NCI-H82 treated with DMSO at 0.1 percent for 48 hours (cell line): ENCODE measurements at regions not wholly inside any gene's neighbourhood (a gene's known extent, or its start where the extent isn't known, plus 50 kb on each side); places are given as distances from the start of the nearest gene placed in this dataset.
"Not testable (repeated sequence)": the region's sequence is repeated elsewhere in the genome, so short reads cannot be mapped to it uniquely, and the experiment has no call there.

Experiments used
- DNase-seq: peaks from one replicate; lab custom pipeline; 2025; ENCODE audit not compliant: unreplicated experiment; lab: John Stamatoyannopoulos, UW

DNA sequence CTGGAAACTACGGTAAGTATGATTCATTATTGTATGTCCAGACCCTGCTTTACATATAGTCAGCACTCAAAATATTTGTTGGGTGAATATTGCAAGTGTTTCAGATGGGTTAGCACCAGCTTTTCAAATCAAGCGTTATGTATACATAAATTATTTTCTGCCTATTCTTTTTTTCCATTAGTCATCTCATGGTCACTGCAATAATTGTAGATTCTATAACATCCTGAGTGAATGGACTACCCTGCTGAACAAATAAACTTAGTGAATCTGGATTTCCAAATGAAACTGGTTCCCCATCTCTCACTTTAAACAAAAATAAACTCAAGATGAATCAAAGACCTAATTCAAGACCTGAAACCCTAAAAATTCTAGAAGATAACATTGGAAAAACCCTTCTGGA lies 152.3 kb downstream of the DIO2 start:
- no peak for DNase-seq

- DNase-seq: no peak
These were observed 154.9 kb downstream of the DIO2 start for GRCh38 chr14:80056497-80056801.

DNA sequence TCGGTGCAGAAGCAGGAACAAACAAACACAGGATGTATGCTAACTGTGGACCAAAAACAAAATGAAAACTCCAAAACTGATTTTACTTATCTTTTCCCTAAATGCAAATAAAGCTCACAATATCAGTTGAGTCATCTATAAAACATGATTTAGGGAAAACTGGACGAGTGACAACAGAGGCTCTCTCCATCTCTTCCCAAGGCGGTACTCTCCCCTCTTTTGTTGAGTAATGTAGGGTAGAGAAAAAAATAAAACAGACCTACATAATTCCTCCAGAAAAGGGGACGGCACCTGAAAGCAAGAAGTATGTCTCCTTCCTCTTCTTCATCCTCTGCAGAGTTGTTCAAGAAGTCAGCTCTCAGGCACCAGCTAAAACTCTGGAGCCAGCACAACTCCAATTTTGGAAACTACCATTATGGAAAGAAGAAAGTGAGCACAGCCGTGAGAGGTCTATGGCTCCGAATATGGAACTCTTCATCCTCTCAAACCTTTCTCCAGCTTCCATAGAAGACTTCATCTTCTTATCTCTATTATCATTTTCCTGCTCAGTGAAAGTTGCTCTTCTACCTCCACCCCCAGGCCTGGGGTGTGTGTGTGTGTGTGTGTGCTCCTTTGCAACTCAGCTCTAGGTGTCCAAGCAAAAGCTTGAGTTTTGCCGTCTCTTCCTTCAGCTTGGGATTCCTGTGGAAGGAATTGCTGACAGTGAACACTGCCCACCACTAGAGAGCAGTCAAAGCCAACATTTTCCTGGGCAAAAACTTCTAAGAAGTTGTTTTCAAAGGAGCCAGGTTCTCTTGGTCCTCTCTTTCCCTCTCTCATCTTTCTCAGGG lies 155.4 kb downstream of the DIO2 start:
- no peak for DNase-seq

- no peak for DNase-seq
These were observed 156.1 kb downstream of the DIO2 start for GRCh38 chr14:80055226-80055625.

GRCh38 chr14:80054020-80054419 lies 157.3 kb downstream of the DIO2 start:
- no peak for DNase-seq

- DNase-seq: no peak
These were observed 162.2 kb downstream of the DIO2 start for GRCh38 chr14:80049055-80049454.

GRCh38 chr14:80047761-80048160 lies 163.5 kb downstream of the DIO2 start:
- no peak for DNase-seq

- no peak for DNase-seq
These were observed 174.0 kb downstream of the DIO2 start for GRCh38 chr14:80037349-80037748.

DNA sequence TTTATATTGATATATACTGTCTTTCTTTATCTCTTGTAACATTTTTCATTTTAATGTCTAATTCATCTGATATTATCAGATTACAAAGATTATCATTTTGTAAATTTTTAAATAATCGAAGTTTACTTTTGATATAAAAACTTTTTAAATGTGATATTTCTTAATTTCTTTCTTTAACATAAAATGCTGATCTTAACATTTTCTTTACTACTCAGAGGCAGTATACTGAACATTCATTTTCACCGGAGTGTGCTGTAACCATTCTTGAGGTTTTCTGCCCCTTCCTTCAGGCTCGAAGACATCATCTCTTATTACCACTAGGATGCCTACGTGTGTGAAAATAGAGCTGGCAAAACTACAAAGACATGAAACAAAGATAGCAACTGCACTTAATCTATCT lies 186.9 kb downstream of the DIO2 start:
- DNase-seq: no peak

DNA sequence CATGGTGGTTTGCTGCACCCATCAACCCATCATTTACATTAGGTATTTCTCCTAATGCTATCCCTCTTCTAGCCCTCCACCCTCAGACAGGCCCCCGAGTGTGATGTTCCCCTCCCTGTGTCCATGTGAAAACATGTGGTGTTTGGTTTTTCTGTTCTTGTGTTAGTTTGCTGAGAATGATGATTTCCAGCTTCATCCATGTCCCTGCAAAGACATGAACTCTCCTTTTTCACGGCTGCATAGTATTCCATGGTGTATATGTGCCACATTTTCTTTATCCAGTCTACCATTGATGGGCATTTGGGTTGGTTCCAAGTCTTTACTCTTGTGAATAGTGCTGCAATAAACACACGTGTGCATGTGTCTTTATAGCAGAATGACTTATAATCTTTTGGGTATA lies 192.8 kb downstream of the DIO2 start:
- DNase-seq: not testable (repeated sequence)

DNA sequence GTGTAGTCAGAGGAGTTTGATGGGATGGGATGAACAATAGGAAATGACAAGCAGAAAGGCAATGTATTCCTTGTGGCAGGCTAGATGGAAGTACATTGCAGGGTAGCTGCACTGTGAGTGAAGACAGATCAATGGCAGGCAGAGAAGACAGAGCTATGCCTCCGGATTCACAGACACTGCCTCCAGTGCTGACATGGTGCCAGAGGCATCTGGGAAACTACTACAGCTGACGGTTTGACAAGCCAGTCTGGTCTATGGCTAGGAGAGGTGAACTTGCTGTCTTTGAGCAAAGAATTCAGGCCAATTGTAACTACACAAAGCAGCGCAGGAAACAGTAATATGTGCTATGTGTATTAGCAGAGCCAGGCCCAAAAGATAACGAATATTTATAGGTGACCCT lies 193.5 kb downstream of the DIO2 start:
- no peak for DNase-seq

DNA sequence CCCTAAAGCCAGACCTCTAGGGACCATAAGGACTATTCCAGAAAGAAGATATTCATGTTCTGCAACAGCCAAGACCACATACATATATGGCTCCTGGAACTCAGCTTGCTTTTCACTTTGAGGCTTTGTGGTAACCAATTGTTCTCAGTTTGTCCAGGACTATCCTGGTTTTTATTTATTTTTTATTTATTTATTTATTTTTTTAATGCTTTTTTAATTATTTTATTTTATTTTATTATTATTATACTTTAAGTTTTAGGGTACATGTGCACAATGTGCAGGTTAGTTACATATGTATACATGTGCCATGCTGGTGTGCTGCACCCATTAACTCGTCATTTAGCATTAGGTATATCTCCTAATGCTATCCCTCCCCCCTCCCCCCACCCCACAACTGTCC lies 201.1 kb downstream of the DIO2 start:
- DNase-seq: not testable (repeated sequence)

DNA sequence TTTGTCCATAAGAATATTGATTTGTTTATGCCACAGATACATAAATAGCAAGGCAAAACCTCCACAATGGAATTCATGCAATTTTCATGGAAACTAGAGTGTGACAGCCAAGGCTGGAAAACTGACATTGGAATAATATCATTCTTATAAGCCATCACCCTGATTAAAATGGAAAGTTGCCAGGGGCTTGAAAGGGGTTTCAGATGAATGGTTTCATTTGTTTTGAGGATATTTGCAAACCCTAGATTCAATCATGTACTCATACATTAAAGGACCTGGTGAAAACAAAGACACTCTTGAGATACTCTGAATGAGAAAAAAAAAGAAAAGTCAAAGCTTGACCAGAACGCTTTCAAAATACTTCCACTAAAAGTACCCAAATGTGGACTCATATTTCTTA lies 205.7 kb downstream of the DIO2 start:
- DNase-seq: no peak

GRCh38 chr14:80004871-80005270 lies 206.4 kb downstream of the DIO2 start:
- no peak for DNase-seq

- no peak for DNase-seq
These were observed 208.2 kb downstream of the DIO2 start for GRCh38 chr14:80003138-80003537.

DNA sequence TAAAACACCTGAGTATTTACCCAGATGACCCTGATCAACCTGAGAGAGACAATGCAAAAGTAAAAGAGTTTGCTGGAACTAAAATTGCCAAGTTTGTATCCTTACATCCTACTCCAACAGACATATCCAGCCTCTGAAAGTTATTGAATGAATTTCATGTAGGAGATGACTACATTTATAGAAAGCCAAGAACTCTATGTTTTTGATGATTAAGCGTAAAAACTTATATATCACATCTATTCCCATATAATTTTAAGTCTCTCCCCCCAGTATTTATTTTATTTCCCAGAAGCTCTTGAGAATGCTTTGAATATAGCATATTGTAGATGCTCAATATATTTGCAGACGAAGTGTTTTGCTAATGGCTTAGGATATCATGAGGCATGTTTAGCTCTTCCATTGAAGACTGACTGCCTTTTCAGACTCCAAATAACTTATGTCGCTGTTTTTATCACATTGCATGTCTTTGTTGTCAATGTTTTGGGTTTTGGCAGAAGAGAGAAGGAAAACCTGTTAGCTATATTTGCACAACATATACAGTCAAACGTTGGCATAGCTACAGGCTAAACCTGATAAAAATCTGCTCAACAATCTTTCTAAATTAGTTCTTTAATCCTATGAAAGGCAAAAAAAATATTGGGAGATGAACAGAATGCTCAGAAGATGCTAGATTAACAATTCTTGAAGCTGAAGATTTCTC lies 213.6 kb downstream of the DIO2 start:
- DNase-seq: no peak

- no peak for DNase-seq
These were observed 218.7 kb downstream of the DIO2 start for GRCh38 chr14:79992407-79993198.

DNA sequence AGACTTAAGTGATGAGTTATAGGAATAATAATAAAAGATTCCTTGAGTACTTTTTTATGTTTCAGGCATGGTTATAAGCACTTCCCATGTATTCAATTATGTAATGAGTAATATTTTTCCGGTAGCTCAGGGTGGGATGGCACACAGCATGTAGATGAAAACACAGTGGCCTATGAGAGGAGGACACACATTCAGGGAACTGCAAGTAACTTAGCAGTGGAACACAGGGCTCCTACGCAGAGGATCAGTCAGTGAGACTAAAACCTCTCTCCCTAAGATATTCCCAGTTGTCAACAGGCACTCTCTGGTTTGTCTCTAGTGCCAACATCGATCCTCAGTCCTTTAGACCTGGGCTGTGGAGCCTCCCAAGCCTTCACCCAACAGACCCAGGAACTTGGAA lies 219.4 kb downstream of the DIO2 start:
- DNase-seq: no peak

- no peak for DNase-seq
These were observed 221.3 kb downstream of the DIO2 start for GRCh38 chr14:79989990-79990389.

- no peak for DNase-seq
These were observed 225.1 kb downstream of the DIO2 start for GRCh38 chr14:79986251-79986650.

GRCh38 chr14:79972230-79972629 lies 239.1 kb downstream of the DIO2 start:
- DNase-seq: no peak

GRCh38 chr14:79971330-79971729 lies 240.0 kb downstream of the DIO2 start:
- DNase-seq: no peak
